ENCODE measurements at regions not wholly inside any gene's neighbourhood (a gene's known extent, or its start where the extent isn't known, plus 50 kb on each side); places are given as distances from the start of the nearest gene placed in this dataset.

GRCh38 chr14:106843951-106844483, 1317.6 kb downstream of the TMEM121 start:
- TF ChIP-seq CTCF (IDR thresholded peaks at IDR 0.05) (no peak), POLR2A (IDR thresholded peaks at IDR 0.05) (no peak)

All from testis (tissue), 2 donors.